Epithelial cell of proximal tubule (primary cell): ENCODE measurements at regions not wholly inside any gene's neighbourhood (a gene's known extent, or its start where the extent isn't known, plus 50 kb on each side); places are given as distances from the start of the nearest gene placed in this dataset.

Experiments used
- DNase-seq: peaks from one replicate; pipeline ENCODE4 v3.0.0-alpha.2; 2011; ENCODE audit warnings: low read depth
- H3K4me3 ChIP-seq: 2 replicates; pipeline ENCODE4 v1.5.1; 2011; ENCODE audit warnings: low read depth, mild to moderate bottlenecking, low read length
- CTCF ChIP-seq: conservative IDR thresholded peaks from 2 replicates; pipeline ENCODE4 v1.5.1; 2012; ENCODE audit warnings: low read depth, mild to moderate bottlenecking, low read length

- no peak for TF ChIP-seq CTCF
- no peak for DNase-seq
- H3K4me3 ChIP-seq: no peak overlapping the region
These were observed 85.6 kb downstream of the FOXL1 start for GRCh38 chr16:86663685-86664521.

- no peak for TF ChIP-seq CTCF
- no peak overlapping the region for H3K4me3 ChIP-seq
- DNase-seq: peak; percentile 95
These were observed 86.4 kb downstream of the FOXL1 start for GRCh38 chr16:86664522-86665318.

GRCh38 chr16:86665319-86665675, 86.9 kb downstream of the FOXL1 start:
- TF ChIP-seq CTCF: no peak
- peak; percentile 96 for DNase-seq
- H3K4me3 ChIP-seq: no peak overlapping the region

GRCh38 chr16:86665929-86666328, 87.6 kb downstream of the FOXL1 start:
- no peak for TF ChIP-seq CTCF
- no peak for DNase-seq
- no peak overlapping the region for H3K4me3 ChIP-seq

GRCh38 chr16:86667035-86667434, 88.7 kb downstream of the FOXL1 start:
- TF ChIP-seq CTCF: no peak
- H3K4me3 ChIP-seq: no peak overlapping the region
- no peak for DNase-seq

GRCh38 chr16:86668136-86668910, 90.0 kb downstream of the FOXL1 start:
- H3K4me3 ChIP-seq: no peak overlapping the region
- TF ChIP-seq CTCF: no peak
- no peak for DNase-seq
